GM21390 (cell line): ENCODE measurements at regions not wholly inside any gene's neighbourhood (a gene's known extent, or its start where the extent isn't known, plus 50 kb on each side); places are given as distances from the start of the nearest gene placed in this dataset.
"Not testable (repeated sequence)": the region's sequence is repeated elsewhere in the genome, so short reads cannot be mapped to it uniquely, and the experiment has no call there.

Source experiments
- ATAC-seq: cut with Tn5 transposase; IDR thresholded peaks from one replicate; pipeline ENCODE4 v1.9.1; 2021; ENCODE audit not compliant: unreplicated experiment

GRCh38 chr9:129561594-129562281, 59.2 kb downstream of the C9orf50 start:
- ATAC-seq, result no peak

DNA sequence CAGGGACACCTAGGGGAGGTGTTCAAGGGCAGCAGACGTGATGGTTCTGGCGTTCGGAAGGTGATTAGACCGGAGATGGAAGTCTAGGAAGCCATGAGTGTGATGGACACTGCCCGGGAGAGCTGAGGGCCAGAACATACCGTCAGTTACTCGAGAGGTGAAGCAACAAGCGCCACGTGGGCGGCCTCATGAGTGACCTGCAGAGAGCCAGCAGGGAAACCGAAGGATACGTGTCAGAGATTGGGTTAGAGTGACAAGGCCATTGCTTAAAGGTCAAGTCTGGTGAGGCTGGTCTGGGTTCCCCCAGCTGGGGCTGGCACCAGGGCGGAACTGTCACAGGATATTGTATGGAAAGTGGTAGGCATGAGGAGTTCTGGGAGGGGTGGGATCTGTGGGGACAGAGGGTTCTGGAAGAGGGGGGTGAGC, 60.0 kb downstream of the C9orf50 start:
- no peak for ATAC-seq

DNA sequence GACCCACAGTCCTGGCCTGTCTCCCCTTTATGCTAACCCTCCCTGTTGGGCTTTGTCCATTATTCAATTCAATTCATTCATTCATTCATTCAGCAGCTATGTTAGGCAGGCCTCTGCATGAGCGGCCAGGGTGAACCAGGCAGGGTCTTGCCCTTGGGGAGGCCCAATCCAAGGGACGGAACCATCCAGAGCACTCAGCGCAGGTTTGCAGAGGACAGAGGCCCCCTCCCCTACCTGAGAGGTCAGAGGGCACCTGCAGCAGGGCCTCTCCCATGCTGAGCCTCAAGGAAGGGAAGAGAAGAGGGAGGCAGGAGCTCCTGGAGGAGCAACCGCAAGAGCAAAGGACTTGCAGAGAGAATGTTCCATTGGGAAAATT, 61.4 kb downstream of the C9orf50 start:
- no peak for ATAC-seq

- ATAC-seq, result no peak
These were observed 62.1 kb downstream of the C9orf50 start for GRCh38 chr9:129558551-129559505.

GRCh38 chr9:129558063-129558550, 62.8 kb downstream of the C9orf50 start:
- ATAC-seq, result no peak

DNA sequence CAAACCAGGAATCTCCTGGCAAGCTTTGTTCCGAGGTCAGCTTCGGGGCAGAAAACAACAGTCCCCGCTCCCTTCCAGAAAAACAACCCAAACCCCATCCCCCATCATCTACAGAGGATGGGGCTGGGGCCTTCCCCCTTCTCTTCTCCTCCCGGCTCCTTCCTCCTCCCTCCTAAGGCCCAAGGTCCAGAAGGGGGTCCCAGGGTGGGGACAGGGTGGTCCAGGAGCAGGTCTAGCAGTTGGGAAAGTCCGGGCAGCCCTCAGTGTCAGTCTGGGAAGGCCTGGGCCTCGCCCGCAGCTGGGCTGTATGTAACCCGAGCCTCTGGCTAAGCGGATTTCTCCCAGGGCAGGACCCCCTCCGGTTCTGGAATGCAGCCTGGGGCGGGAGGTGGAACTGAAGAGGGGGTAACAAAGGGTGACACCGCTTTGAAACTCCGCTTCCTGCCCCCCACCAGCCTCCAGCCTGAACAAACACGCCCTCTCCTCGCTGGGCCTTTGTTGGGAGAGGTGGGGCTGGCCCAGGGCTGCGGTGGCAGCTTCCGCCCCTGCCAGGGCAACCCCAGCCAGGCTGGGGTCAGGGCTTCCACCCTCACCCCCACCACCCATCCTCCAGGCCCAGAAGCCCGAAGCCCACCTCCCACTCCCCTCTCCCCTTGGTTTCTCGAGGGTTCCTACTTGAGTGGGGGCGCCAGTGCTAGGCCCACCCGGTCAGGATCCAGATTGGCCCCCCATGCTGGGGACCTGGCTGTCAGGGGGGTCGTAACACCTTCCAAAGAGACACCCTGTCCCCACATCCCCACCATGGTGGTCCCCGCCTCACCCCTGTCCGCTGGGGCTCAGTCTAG, 63.5 kb downstream of the C9orf50 start:
- no peak for ATAC-seq

- no peak for ATAC-seq
These were observed 64.3 kb downstream of the C9orf50 start for GRCh38 chr9:129556491-129557191.

GRCh38 chr9:129555512-129556215, 65.2 kb downstream of the C9orf50 start:
- no peak for ATAC-seq

- ATAC-seq, result no peak
These were observed 66.3 kb downstream of the C9orf50 start for GRCh38 chr9:129554649-129555048.

DNA sequence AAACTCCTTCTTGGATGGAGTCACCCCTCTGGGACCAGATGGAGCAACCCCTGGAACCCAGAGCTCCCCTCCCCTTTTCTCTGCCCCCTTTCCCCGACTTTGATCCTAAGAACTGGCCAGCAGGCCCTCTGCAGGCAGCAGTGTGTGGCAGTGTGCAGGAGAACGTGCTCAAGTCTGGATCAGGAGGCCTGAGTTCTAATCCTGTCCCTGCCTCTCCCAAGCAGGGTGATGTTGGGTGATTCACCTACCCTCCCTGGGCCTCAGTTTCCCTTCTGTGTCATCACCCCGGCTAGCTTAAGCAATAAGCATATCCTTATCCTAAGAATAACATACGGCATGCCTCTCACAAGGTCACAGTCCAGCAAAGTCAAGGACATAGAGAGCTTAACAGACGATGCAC, 67.6 kb downstream of the C9orf50 start:
- ATAC-seq, result no peak

GRCh38 chr9:129552064-129552463, 68.8 kb downstream of the C9orf50 start:
- ATAC-seq, result no peak

DNA sequence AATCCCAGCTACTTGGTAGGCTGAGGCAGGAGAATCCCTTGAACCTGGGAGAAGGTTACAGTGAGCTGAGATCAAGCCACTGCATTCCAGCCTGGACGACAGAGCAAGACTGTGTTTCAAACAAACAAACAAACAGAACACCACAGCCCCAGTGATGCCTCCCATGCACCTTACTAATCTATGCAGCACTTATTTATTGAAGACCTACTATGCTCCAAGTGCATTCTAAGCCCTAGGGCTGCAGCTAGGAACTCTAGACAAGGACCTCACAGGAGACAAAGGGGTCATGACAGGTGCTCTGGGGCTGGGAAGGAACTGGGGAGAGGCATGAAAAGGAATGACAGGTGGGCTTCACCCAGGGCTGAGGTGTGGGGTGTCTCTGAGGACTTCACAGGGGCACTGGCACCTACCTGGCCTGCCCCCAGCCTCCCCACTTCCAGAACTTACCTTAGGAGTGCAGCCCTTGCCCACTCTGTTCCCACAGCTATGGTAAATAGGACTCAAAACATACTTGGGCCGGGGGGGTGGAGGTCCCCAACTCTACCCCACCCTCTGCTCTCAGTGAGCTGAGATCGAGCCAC, 69.4 kb downstream of the C9orf50 start:
- no peak for ATAC-seq

DNA sequence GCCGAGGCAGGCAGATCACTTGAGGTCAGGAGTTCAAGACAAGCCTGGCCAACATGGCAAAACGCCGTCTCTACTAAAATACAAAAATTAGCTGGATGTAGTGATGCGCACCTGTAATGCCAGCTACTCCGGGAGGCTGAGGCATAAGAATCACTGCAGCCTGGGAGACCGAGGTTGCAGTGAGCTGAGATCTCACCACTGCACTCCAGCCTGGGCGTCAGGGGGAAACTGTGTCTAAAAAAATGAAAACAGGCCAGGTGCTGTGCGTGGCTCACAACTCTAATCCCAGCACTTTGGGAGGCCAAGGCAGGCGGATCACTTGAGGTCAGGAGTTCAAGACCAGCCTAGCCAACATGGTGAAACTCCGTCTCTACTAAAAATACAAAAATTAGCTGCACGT, 69.9 kb downstream of the C9orf50 start:
- ATAC-seq, result not testable (repeated sequence)

- no peak for ATAC-seq
These were observed 70.6 kb downstream of the C9orf50 start for GRCh38 chr9:129550199-129550839.

DNA sequence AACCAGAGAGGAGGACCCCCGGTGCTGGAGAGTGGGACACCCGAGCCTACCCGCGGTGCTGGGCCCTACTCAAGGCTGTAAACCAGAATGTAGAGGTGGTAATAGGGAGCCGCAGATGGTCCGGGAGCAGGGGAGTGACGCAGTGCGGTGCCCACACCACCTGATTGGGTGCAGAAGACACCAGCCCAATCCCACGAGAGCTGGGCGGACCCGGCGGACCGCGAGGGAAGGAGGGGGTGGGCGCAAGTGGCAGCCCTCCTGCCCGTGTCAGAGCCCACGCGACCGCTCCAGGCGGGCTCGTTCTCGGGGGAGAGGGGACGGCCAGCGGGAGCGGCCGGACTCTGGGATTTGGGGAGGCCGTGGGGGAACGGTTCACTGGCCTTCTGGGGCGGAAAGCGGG, 71.2 kb downstream of the C9orf50 start:
- ATAC-seq, result no peak

DNA sequence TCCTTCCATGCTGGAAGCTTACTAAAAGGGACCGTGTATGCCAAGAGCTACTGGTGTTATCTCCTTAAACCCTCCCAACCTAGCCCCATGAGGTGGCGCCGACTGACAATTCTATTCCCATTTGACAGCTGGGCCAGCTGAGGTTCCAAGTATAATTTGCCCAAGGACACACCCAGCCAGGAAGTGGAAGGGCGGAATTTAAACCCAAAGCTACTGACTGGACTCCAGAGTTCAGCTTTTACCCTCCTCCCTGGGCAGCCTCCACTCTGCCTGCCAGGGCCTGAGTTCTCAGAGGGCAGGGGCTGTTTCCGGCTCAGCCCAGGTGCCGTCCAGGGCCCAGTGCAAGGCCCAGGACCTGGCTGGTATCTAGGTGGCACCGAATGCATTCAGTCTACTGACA, 71.8 kb downstream of the C9orf50 start:
- ATAC-seq, result no peak

DNA sequence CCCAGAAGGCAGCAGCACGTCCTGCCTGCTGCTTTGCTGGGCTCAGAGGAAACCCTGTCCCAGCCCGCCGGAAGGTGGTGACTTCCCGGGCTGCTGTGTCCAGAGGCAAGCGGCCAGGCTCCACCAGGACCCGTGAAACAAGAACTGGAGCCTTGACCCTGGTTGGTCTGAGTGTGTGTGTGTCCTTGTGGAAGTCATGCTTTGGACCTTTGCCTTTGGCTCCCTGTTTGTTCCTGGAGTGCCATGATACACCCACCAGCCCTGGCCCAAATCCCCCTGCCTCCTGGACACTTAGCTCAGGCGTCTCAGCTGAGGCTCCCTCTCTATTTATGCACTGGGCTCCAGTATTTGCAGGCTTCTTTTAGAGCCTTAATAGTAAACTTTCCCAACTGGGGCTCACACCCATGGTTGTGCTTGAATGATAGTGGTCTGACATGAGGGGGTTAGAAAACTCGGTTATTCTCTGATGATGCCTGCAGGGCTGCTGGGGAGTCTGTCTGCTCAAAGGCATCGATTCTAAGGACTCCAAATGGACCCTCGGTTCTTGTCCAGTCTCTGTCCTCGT, 72.2 kb downstream of the C9orf50 start:
- ATAC-seq, result no peak

- no peak for ATAC-seq
These were observed 72.9 kb downstream of the C9orf50 start for GRCh38 chr9:129547869-129548570.
